ENCODE measurements at regions not wholly inside any gene's neighbourhood (a gene's known extent, or its start where the extent isn't known, plus 50 kb on each side); places are given as distances from the start of the nearest gene placed in this dataset.

DNA sequence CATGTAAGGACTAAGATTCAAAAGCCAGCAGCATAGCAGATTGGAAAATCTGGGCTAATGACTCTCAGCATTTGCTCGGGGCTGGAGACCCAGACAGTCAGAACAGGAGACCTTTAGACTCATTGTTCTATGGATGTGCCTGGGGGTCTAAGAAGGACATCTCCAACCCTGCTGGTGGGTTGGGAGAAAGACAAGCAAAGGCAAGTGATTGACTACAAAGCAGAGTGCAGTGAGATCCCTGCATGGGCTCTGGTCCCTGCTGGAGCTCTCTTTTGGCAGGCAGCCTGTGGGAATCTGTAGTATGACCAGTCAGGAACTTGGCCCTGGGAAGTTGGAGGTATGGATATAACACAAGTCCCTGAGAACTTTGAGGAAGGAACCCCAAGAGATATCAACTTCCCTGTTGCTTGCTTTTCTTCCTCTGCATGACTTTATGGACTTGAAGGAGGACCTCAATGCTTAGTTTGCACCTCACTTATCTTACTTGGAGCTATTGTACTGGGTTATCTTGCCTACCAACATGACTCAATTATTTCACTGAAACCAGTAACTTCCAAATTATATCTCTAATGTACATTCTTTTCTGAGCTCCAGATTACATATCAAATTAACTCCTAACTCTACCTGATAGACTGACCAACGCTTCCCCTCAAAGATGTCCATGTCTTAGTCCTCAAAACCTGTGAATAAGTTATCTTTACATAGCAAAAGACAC, 236.0 kb downstream of the CYRIA start:
- TF ChIP-seq, protein P1, sequence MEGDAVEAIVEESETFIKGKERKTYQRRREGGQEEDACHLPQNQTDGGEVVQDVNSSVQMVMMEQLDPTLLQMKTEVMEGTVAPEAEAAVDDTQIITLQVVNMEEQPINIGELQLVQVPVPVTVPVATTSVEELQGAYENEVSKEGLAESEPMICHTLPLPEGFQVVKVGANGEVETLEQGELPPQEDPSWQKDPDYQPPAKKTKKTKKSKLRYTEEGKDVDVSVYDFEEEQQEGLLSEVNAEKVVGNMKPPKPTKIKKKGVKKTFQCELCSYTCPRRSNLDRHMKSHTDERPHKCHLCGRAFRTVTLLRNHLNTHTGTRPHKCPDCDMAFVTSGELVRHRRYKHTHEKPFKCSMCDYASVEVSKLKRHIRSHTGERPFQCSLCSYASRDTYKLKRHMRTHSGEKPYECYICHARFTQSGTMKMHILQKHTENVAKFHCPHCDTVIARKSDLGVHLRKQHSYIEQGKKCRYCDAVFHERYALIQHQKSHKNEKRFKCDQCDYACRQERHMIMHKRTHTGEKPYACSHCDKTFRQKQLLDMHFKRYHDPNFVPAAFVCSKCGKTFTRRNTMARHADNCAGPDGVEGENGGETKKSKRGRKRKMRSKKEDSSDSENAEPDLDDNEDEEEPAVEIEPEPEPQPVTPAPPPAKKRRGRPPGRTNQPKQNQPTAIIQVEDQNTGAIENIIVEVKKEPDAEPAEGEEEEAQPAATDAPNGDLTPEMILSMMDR (IDR thresholded peaks at IDR 0.05; ENCODE audit: low read depth, low read length): no peak
- TF ChIP-seq, protein P2, sequence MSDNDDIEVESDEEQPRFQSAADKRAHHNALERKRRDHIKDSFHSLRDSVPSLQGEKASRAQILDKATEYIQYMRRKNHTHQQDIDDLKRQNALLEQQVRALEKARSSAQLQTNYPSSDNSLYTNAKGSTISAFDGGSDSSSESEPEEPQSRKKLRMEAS (IDR thresholded peaks at IDR 0.05; ENCODE audit: low read depth, low read length): no peak

Measured in NB4 (cell line).